BJ (cell line): ENCODE measurements at regions not wholly inside any gene's neighbourhood (a gene's known extent, or its start where the extent isn't known, plus 50 kb on each side); places are given as distances from the start of the nearest gene placed in this dataset.

Experiments
- CTCF ChIA-PET: fragments of 350-600 bp; formaldehyde crosslinking; extraction: SDS; loops from one replicate; lab custom pipeline; 2021; ENCODE audit warnings: antibody characterized with exemption, inconsistent platforms; lab: Yijun Ruan, JAX
- POLR2A ChIA-PET: fragments of 300-600 bp; sonication (Branson Sonifier 250); formaldehyde crosslinking; extraction: SDS; loops from one replicate; lab custom pipeline; 2021; ENCODE audit warnings: antibody characterized with exemption; lab: Charles Lee
- DNase-seq: peaks from one replicate; pipeline ENCODE4 v3.0.0-alpha.2; 2011; ENCODE audit warnings: low read depth
- H3K27me3 ChIP-seq: 2 replicates; pipeline ENCODE4 v1.6.0; 2011; ENCODE audit warnings: low read length; ENCODE audit not compliant: control insufficient read depth, insufficient read depth
- H3K36me3 ChIP-seq: 2 replicates; pipeline ENCODE4 v1.5.1; 2011; ENCODE audit warnings: low read length; ENCODE audit not compliant: control insufficient read depth, insufficient read depth
- H3K4me3 ChIP-seq: 2 replicates; pipeline ENCODE4 v1.5.1; 2011; ENCODE audit warnings: low read depth, mild to moderate bottlenecking, control low read depth, low read length
- TF ChIP-seq, protein P1 (sequence below): IDR thresholded peaks from 2 replicates; pipeline ENCODE4 v1.5.1; 2011; ENCODE audit warnings: low read depth, mild to moderate bottlenecking, control low read depth, inconsistent platforms, low read length, moderate library complexity; ENCODE audit not compliant: insufficient read depth

DNA sequence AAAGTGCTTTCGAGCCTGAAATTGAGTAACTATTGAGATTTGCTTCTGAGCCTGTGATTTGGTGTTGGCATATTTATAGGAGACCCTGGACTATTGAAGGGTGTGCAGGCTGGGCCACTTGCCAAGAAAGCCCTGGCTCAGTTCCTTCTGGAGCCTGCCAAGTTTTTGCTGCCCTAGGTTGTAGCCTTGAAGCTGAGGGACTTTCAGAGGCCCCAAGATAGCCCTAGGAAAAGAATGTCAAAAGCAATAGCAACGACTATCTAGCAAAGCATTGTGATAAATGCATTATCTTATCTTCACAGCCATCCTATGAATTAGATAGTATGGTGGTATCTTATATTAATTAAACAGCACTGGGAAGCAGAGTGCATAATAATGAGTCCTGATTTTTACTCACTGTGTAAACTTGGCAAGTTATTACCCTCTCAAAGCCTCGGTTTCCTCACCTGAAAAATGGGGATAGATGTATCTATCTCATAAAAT, 473.7 kb upstream of the PODXL start:
- H3K36me3 ChIP-seq = no peaks in the 10 kb centered on the region
- TF ChIP-seq, protein P1, sequence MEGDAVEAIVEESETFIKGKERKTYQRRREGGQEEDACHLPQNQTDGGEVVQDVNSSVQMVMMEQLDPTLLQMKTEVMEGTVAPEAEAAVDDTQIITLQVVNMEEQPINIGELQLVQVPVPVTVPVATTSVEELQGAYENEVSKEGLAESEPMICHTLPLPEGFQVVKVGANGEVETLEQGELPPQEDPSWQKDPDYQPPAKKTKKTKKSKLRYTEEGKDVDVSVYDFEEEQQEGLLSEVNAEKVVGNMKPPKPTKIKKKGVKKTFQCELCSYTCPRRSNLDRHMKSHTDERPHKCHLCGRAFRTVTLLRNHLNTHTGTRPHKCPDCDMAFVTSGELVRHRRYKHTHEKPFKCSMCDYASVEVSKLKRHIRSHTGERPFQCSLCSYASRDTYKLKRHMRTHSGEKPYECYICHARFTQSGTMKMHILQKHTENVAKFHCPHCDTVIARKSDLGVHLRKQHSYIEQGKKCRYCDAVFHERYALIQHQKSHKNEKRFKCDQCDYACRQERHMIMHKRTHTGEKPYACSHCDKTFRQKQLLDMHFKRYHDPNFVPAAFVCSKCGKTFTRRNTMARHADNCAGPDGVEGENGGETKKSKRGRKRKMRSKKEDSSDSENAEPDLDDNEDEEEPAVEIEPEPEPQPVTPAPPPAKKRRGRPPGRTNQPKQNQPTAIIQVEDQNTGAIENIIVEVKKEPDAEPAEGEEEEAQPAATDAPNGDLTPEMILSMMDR = no peak
- H3K27me3 ChIP-seq = no peaks in the 10 kb centered on the region; the same call in 1 of the 2 replicates
- no peak overlapping the region for H3K4me3 ChIP-seq
- no peak for DNase-seq
- ChIA-PET CTCF (no interaction called here), POLR2A (no interaction called here)

DNA sequence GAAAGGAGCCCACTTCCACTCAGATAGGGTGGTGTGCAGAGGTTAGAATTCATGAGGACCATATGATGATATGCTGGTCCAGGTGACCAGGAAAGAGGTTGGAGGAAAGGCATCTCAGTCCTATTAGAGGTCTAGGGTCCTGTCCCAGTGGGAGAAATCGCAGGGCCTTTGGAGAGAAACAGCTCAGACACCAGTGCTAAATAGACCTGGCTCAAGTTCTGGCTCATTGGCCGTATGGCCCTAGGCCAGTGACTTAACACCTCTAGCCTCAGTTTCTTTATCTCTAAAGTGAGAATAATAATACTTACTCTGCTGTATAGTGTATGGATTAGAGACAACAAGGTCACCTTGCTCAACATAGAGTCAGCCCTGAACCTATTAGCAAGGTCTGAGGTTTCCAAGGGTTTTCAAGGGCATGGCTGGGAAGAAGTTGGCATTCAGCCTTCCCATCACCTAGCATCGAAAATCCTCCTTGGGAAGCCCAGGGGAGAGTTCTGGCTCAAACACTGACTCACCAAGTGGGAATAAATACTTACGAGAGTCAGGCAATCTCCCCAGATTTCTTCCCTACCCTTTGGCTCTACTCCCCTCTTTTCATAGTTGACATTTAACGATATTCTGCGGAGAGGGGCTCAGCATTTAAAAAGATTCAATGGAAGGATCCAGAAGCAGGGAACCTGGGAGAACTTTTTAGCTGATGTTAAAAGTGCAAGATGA, 473.1 kb upstream of the PODXL start:
- TF ChIP-seq, protein P1 = no peak
- no peak overlapping the region for H3K4me3 ChIP-seq
- DNase-seq = no peak
- H3K36me3 ChIP-seq = no peaks in the 10 kb centered on the region
- CTCF ChIA-PET = interaction anchor here (1.2 kb wide), 1 partner anchor 25 kb away, joined by 3 read pairs; no protein-coding TSS in a partner anchor
- POLR2A ChIA-PET = no interaction called here
- H3K27me3 ChIP-seq = peaks cover 2% of the 10 kb centered on the region

DNA sequence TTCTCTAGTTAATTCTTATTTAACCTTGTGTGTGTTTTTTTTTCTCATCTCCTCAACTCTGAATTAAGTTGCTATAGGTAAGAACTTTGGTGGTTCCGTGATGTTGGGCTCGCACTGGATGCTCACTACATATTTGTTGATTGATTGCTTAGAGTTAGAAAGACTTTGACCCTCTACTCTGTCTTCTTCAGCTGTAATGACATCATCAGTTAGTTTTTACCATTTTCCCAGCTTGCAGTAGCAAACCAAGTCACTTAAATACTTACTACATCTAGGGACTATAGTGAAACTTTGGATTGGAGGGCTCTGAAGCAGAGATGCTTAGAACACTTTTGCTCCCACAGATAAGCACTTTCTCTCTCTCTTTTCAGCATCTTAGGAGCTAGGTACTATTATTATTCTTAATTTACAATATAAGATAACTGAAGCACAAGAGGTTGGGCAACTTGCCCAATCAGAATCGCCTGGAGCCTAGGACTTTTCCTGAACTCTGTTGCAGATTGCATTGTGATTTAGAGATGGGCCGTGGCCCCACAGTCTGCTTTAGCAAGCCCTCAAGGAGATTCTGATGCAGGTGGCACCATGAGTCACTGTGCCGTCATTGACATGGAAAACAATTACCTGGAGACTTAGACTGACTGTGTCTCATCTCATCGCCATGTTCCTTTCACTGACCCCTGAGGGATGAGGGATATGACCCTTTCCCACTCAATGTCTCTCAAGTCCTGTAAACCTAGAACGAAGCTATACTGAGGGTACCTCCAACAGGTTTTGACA, 471.9 kb upstream of the PODXL start:
- Histone ChIP-seq H3K36me3 (no peaks in the 10 kb centered on the region), H3K27me3 (peaks cover 2% of the 10 kb centered on the region), H3K4me3 (no peak overlapping the region)
- ChIA-PET POLR2A (no interaction called here), CTCF (interaction anchor here (1.2 kb wide), 1 partner anchor 24 kb away, joined by 3 read pairs; no protein-coding TSS in a partner anchor)
- TF ChIP-seq, protein P1 = no peak
- DNase-seq = no peak

DNA sequence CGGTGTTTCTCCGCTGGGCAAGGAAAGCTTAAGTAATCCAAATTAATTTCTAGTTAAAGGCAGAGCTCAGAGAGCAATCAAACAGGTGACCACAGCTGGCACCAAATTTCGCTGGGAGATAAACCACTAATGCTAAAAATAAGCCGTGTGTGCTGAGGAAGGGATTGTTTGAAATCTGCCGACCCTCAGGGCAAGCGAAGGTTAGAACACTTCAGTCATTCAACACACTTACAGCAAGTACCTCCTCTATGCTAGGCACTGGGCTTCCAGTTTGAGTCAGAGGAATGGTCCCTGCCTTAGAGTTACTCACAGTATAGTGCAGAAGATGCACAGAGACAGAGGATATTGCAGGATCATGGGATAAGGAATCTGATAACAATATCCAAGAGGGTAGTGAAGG, 467.9 kb upstream of the PODXL start:
- H3K4me3 ChIP-seq = no peak overlapping the region
- TF ChIP-seq, protein P1 = no peak
- CTCF ChIA-PET = interaction anchor here (2.1 kb wide), 1 partner anchor 21 kb away, joined by 4 read pairs; no protein-coding TSS in a partner anchor
- no peaks in the 10 kb centered on the region for H3K36me3 ChIP-seq
- DNase-seq = no peak
- POLR2A ChIA-PET = no interaction called here
- peaks cover 2% of the 10 kb centered on the region for H3K27me3 ChIP-seq

DNA sequence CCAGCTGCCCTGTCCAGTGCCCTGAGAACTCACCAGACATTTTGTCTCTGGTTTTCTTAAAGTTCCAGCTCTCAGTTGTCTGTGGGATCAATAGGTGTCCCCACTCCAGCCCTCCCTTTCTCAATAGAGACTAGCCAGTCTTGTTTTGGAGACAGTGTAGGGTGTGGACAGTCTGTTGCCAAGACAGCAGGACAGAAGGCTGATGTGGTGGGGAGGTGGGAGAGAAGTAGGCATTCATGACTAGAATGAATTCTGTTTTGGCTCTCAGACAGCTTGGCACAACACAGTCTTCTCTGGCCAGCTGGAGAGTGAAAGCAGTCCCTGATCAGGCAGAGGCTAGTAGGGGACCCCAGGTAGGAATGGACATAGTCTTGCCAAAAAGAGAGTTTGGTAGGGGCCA, 467.0 kb upstream of the PODXL start:
- H3K36me3 ChIP-seq = no peaks in the 10 kb centered on the region
- CTCF ChIA-PET = interaction anchor here (2.1 kb wide), 1 partner anchor 22 kb away, joined by 4 read pairs; no protein-coding TSS in a partner anchor

More for the DNA sequence above, 467.0 kb upstream of the PODXL start:
- Histone ChIP-seq H3K4me3 (no peak overlapping the region), H3K27me3 (peaks cover 2% of the 10 kb centered on the region; the same call in 1 of the 2 replicates)
- POLR2A ChIA-PET = no interaction called here
- no peak for DNase-seq
- TF ChIP-seq, protein P1 = no peak
